ENCODE measurements at regions not wholly inside any gene's neighbourhood (a gene's known extent, or its start where the extent isn't known, plus 50 kb on each side); places are given as distances from the start of the nearest gene placed in this dataset.

- TF ChIP-seq CTCF (conservative IDR thresholded peaks at IDR 0.05; ENCODE audit: low read depth, low read length) (no peak), EZH2 (IDR thresholded peaks at IDR 0.05; ENCODE audit: borderline replicate concordance, low read depth, low read length, poor library complexity, severe bottlenecking) (no peak)
These were observed 253.9 kb downstream of the AGTPBP1 start for GRCh38 chr9:85487872-85488271.
